Keratinocyte (primary cell): ENCODE measurements at regions not wholly inside any gene's neighbourhood (a gene's known extent, or its start where the extent isn't known, plus 50 kb on each side); places are given as distances from the start of the nearest gene placed in this dataset.

Source experiments
- DNase-seq: peaks from one replicate; pipeline ENCODE4 v3.0.0-alpha.2; 2011; ENCODE audit warnings: low read depth, missing footprints, low spot score
- FAIRE-seq: peaks from 2 replicates; lab custom pipeline; 2011; peaks lifted over from hg19 to GRCh38; lab: Jason Lieb, UNC
- H2AFZ ChIP-seq: 2 replicates; pipeline ENCODE4 v1.6.0; 2012; ENCODE audit warnings: low read length, control low read depth, inconsistent platforms; ENCODE audit not compliant: control insufficient read depth
- H3K27ac ChIP-seq: 2 replicates; pipeline ENCODE4 v1.5.1; 2011; ENCODE audit warnings: low read length; ENCODE audit not compliant: control insufficient read depth, insufficient read depth
- H3K27me3 ChIP-seq: 3 replicates; pipeline ENCODE4 v1.6.0; 2011; ENCODE audit warnings: low read length; ENCODE audit not compliant: control insufficient read depth, insufficient read depth; ENCODE audit errors: extremely low read depth
- H3K36me3 ChIP-seq, 2 experiments: 2 replicates in 1 of 2; 3 replicates in 1 of 2; pipeline ENCODE4 v1.5.1; 2011; ENCODE audit warnings: low read length in 2 of 2, mild to moderate bottlenecking in 1 of 2; ENCODE audit not compliant: control insufficient read depth in 2 of 2, insufficient read depth in 2 of 2; ENCODE audit errors: extremely low read depth in 1 of 2
- H3K4me1 ChIP-seq: 3 replicates; pipeline ENCODE4 v1.5.1; 2011; ENCODE audit warnings: low read length; ENCODE audit not compliant: control insufficient read depth, insufficient read depth; ENCODE audit errors: extremely low read depth
- H3K4me2 ChIP-seq: 3 replicates; pipeline ENCODE4 v1.6.0; 2011; ENCODE audit warnings: low read depth, low read length; ENCODE audit not compliant: control insufficient read depth, insufficient read depth; ENCODE audit errors: extremely low read depth
- H3K4me3 ChIP-seq, 3 experiments: fragments of 200-600 bp in 1 of 3; sonication (generic) in 1 of 3; 2 replicates in 2 of 3; 3 replicates in 1 of 3; pipeline ENCODE4 v1.5.1; 2011 to 2016; ENCODE audit warnings: low read length in 3 of 3, mild to moderate bottlenecking in 3 of 3, control low read depth in 2 of 3, inconsistent platforms in 1 of 3, low read depth in 1 of 3, mixed read lengths in 1 of 3, mixed run types in 1 of 3, moderate library complexity in 1 of 3; ENCODE audit not compliant: control insufficient read depth in 2 of 3, insufficient read depth in 2 of 3; ENCODE audit errors: extremely low read depth in 1 of 3
- H3K79me2 ChIP-seq: 2 replicates; pipeline ENCODE4 v1.6.0; 2012; ENCODE audit warnings: low read length; ENCODE audit not compliant: control insufficient read depth, insufficient read depth
- H3K9ac ChIP-seq: 3 replicates; pipeline ENCODE4 v1.6.0; 2011; ENCODE audit warnings: low read length; ENCODE audit not compliant: control insufficient read depth, insufficient read depth; ENCODE audit errors: extremely low read depth
- H3K9me1 ChIP-seq: 3 replicates; pipeline ENCODE4 v1.6.0; 2011; ENCODE audit warnings: low read length; ENCODE audit not compliant: control insufficient read depth, insufficient read depth; ENCODE audit errors: extremely low read depth
- H3K9me3 ChIP-seq: 2 replicates; pipeline ENCODE4 v1.5.1; 2012; ENCODE audit warnings: low read depth, low read length; ENCODE audit not compliant: control insufficient read depth
- H4K20me1 ChIP-seq: 3 replicates; pipeline ENCODE4 v1.6.0; 2011; ENCODE audit warnings: low read length; ENCODE audit not compliant: control insufficient read depth, insufficient read depth; ENCODE audit errors: extremely low read depth
- EZH2 ChIP-seq: IDR thresholded peaks from one replicate; pipeline ENCODE4 v1.6.1; 2012; ENCODE audit warnings: inconsistent platforms, mild to moderate bottlenecking, low read length, moderate library complexity
- dilution Hi-C: fragments of 300-500 bp; cut with MboI; formaldehyde crosslinking; loops from one replicate; pipeline ENCODE4 v1.7.0; 2020; ENCODE audit warnings: low sequenced_read_pairs; ENCODE audit not compliant: extremely low pct_ligation_motif_present
- TF ChIP-seq, protein P1 (sequence below), 3 experiments: IDR thresholded peaks in 1 of 3; conservative IDR thresholded peaks in 1 of 3; optimal IDR thresholded peaks in 1 of 3; 2 replicates in 2 of 3; 3 replicates in 1 of 3; pipeline versions ENCODE3 to v1.5.1; 2011; ENCODE audit warnings: low read length in 3 of 3, mild to moderate bottlenecking in 3 of 3, moderate library complexity in 2 of 3, control low read depth in 1 of 3, inconsistent platforms in 1 of 3; ENCODE audit not compliant: insufficient read depth in 2 of 3; ENCODE audit errors: extremely low read depth in 1 of 3

- Histone ChIP-seq H3K9ac (no peak overlapping the region), H3K36me3 (no peaks in the 10 kb centered on the region), H3K4me1 (no peaks in the 10 kb centered on the region), H3K4me2 (no peak overlapping the region), H3K27me3 (no peaks in the 10 kb centered on the region), H2AFZ (no peak overlapping the region), H3K27ac (no peak overlapping the region), H3K79me2 (no peaks in the 10 kb centered on the region), H4K20me1 (no peaks in the 10 kb centered on the region), H3K4me3 (no peak overlapping the region), H3K9me3 (no peaks in the 10 kb centered on the region), H3K9me1 (no peaks in the 10 kb centered on the region)
- no peak for DNase-seq
- no peak for FAIRE-seq
- dilution Hi-C loops: no loop called here
- TF ChIP-seq, protein P1, sequence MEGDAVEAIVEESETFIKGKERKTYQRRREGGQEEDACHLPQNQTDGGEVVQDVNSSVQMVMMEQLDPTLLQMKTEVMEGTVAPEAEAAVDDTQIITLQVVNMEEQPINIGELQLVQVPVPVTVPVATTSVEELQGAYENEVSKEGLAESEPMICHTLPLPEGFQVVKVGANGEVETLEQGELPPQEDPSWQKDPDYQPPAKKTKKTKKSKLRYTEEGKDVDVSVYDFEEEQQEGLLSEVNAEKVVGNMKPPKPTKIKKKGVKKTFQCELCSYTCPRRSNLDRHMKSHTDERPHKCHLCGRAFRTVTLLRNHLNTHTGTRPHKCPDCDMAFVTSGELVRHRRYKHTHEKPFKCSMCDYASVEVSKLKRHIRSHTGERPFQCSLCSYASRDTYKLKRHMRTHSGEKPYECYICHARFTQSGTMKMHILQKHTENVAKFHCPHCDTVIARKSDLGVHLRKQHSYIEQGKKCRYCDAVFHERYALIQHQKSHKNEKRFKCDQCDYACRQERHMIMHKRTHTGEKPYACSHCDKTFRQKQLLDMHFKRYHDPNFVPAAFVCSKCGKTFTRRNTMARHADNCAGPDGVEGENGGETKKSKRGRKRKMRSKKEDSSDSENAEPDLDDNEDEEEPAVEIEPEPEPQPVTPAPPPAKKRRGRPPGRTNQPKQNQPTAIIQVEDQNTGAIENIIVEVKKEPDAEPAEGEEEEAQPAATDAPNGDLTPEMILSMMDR (optimal IDR thresholded peaks at IDR 0.05 in 1 of 3, IDR thresholded peaks at IDR 0.05 in 1 of 3, conservative IDR thresholded peaks at IDR 0.05 in 1 of 3; ENCODE audit: extremely low read depth in 1 of 3, insufficient read depth in 2 of 3, low read length in 3 of 3): no peak
- no peak for TF ChIP-seq EZH2
Measured at GRCh38 chr2:107414376-107414775, 412.3 kb upstream of the RGPD4 start.

DNA sequence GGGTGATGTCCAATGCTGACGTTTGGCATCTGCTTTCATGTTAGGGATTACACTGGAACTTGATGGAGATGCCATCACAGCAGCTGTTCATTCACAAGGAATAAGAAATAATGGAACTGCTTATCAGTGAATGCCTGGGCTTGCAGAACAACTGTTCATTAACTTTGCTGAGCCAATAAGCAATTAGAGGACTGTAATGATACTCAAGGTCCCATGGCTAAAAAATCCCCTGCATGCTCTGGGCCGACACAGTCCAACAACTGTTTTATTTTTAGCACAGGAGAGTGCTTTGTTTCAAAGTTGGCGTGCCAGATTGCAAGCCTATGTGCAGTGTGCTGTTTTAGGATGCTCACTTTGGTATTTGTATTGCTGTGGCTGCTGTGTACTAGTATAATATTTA lies 408.0 kb upstream of the RGPD4 start:
- DNase-seq: no peak
- H3K4me1 ChIP-seq: no peaks in the 10 kb centered on the region
- no peaks in the 10 kb centered on the region for H3K79me2 ChIP-seq
- H4K20me1 ChIP-seq: no peaks in the 10 kb centered on the region
- TF ChIP-seq, protein P1 (optimal IDR thresholded peaks at IDR 0.05 in 1 of 3, IDR thresholded peaks at IDR 0.05 in 1 of 3, conservative IDR thresholded peaks at IDR 0.05 in 1 of 3; ENCODE audit: extremely low read depth in 1 of 3, insufficient read depth in 2 of 3, low read length in 3 of 3): no peak
- no peak for TF ChIP-seq EZH2
- no peaks in the 10 kb centered on the region for H3K9me1 ChIP-seq
- dilution Hi-C loops: no loop called here
- no peak overlapping the region for H3K27ac ChIP-seq
- no peak overlapping the region for H3K9ac ChIP-seq
- no peak overlapping the region for H3K4me2 ChIP-seq
- H3K4me3 ChIP-seq: no peak overlapping the region
- no peaks in the 10 kb centered on the region for H3K27me3 ChIP-seq
- no peaks in the 10 kb centered on the region for H3K36me3 ChIP-seq
- H3K9me3 ChIP-seq: no peaks in the 10 kb centered on the region
- FAIRE-seq: no peak
- H2AFZ ChIP-seq: no peak overlapping the region
